Brain microvascular endothelial cell (primary cell): ENCODE measurements at regions not wholly inside any gene's neighbourhood (a gene's known extent, or its start where the extent isn't known, plus 50 kb on each side); places are given as distances from the start of the nearest gene placed in this dataset.

Source experiments
- DNase-seq: peaks from one replicate; pipeline ENCODE4 v3.0.0-alpha.2; 2020
- H3K27ac ChIP-seq: fragments of 250-450 bp; sonication (Bioruptor Pico); 2 replicates; pipeline ENCODE4 v1.5.1; 2020; ENCODE audit warnings: mild to moderate bottlenecking, moderate library complexity
- H3K27me3 ChIP-seq: fragments of 250-450 bp; sonication (Bioruptor Pico); replicated peaks from 2 replicates; pipeline ENCODE4 v1.5.1; 2020; ENCODE audit warnings: mild to moderate bottlenecking
- H3K36me3 ChIP-seq: fragments of 250-450 bp; sonication (Bioruptor Pico); replicated peaks from 2 replicates; pipeline ENCODE4 v1.5.1; 2020; ENCODE audit warnings: mild to moderate bottlenecking
- H3K4me3 ChIP-seq: 2 replicates; pipeline ENCODE4 v1.5.1; 2011; ENCODE audit warnings: low read depth, mild to moderate bottlenecking, control low read depth, low read length, moderate library complexity
- in situ Hi-C: cut with HindIII; loops from 2 replicates; pipeline ENCODE4 v1.10.0; 2017; ENCODE audit warnings: low sequenced_read_pairs, low pct_ligation_motif_present
- TF ChIP-seq, protein P1 (sequence below): IDR thresholded peaks from 2 replicates; pipeline ENCODE4 v1.5.1; 2011; ENCODE audit warnings: low read depth, mild to moderate bottlenecking, moderate library complexity, low read length, control low read depth, inconsistent platforms; ENCODE audit errors: missing control alignments

DNA sequence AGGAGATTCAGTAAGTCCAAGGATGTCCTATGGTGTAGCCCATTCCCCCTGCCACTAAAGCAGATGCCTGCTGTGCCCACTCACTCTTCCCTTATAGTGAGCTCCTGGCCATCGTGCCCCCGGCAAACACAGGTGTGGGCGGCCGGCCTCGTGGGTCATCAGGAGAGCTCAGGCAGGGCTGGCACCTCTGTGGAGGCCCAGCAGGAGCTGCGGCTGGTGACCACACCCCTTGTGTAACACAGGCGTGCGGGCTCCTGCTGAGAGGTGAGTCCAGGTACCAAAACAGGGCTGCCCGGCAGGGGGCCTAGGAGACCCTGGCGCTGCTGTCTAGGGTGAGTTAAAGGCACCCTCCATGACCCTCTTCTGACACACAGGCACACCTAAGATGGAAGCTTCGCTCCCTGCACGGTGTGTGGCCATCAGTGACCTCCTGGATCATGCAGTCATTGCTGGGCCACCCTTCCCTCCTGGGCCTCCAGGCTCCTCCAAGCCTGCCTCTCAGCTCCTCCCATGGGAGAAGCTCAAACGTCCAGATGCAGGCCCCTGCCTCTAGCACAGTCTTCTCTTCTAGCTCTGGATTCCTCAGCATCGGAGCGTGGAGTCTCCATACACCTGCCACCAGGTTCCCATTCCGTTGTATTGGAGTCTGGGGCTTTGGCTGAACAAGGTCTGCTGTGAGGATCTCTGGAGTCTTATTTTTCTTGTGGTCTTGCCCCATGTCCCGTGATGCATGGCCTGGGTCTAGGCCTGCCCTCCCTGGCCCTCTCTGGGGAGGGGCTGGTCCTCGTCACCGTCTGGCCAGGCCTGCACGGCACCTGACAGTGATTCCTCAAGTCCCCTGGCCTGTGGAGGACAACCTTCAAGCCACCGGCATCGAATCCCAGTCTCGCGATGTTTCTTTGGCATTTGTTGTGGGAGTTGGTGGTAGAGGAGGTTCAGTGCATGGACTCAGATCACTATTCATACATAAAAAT, 246.9 kb downstream of the ACKR3 start:
- Histone ChIP-seq H3K27ac (no peak overlapping the region), H3K27me3 (no peaks in the 10 kb centered on the region), H3K36me3 (no peaks in the 10 kb centered on the region), H3K4me3 (no peak overlapping the region)
- DNase-seq, result no peak
- in situ Hi-C loops, result no loop called here
- TF ChIP-seq, protein P1, sequence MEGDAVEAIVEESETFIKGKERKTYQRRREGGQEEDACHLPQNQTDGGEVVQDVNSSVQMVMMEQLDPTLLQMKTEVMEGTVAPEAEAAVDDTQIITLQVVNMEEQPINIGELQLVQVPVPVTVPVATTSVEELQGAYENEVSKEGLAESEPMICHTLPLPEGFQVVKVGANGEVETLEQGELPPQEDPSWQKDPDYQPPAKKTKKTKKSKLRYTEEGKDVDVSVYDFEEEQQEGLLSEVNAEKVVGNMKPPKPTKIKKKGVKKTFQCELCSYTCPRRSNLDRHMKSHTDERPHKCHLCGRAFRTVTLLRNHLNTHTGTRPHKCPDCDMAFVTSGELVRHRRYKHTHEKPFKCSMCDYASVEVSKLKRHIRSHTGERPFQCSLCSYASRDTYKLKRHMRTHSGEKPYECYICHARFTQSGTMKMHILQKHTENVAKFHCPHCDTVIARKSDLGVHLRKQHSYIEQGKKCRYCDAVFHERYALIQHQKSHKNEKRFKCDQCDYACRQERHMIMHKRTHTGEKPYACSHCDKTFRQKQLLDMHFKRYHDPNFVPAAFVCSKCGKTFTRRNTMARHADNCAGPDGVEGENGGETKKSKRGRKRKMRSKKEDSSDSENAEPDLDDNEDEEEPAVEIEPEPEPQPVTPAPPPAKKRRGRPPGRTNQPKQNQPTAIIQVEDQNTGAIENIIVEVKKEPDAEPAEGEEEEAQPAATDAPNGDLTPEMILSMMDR, result no peak

DNA sequence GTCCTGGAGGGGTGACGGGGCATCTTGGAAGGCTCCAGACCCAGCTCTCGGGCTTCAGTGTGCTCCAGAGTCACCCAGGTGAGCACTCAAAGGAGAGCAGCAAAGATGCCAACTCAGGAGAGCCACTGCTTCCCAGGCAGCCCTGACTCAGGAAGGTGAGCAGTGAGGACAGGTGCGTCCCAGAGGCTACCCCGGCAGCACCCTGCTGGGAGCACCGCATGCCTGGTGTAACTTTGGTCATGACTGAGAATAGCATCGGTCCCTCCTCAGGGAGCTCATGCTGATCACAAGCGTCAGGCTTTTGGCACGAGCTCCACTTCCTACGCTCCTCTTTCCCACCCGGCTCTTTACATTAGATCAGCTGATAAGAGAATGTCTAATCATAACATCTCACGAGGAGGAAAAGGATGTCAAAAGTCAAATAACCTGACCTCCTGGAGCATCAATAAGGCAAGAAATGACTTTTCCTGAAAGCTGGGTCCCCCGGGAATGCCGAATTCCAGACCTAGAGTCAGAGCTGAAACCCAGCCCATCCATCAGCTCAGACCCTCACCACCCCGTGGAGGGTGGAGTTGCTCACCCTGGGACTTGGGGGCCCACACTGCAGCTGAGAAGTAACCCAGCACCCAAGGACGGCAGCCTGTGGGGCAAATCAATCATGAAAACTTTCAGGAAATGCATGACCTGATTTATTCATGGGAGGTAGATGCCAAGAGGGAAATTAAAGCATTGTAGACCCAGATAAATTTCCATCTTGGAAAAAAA, 248.8 kb downstream of the ACKR3 start:
- H3K36me3 ChIP-seq, result no peaks in the 10 kb centered on the region
- no peak overlapping the region for H3K4me3 ChIP-seq
- TF ChIP-seq, protein P1, result no peak
- H3K27me3 ChIP-seq, result no peaks in the 10 kb centered on the region
- peak; percentile 47 for DNase-seq
- H3K27ac ChIP-seq, result no peak overlapping the region
- in situ Hi-C loops, result no loop called here

DNA sequence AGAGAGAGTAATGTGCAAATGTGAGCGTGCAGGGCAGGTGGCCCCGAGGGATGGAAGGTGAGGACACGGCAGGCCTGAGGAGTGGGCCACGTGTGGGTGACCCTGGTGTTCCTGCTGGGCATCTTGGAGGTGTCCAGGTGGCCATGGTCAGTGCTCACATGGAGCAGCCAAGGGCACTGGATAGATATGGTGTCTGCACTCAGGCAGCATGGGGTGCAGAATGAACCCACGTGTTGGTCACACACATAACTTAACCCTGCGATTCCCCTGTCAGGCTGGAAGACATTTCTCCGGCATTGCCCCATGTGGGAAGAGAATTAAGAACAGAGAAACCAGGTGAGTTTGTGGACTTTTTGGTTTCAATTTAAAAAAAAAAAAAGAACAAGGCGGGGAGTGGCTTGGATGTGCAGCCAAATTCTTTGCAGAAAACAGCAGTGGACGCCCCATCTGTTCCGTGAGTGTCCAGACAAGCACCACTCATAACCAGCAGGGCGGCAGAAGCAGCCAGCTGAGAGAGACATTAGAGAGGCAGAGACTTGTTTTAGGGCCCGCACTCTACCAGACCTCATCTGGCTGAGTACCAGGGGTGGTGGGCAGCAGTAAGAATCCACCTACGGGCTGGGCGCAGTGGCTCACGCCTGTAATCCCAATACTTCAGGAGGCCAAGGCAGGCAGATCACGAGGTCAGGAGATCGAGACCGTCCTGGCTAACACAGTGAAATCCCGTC, 249.8 kb downstream of the ACKR3 start:
- no peaks in the 10 kb centered on the region for H3K36me3 ChIP-seq
- TF ChIP-seq, protein P1, result peak; percentile 16
- in situ Hi-C loops, result no loop called here
- no peak overlapping the region for H3K27ac ChIP-seq
- no peak overlapping the region for H3K4me3 ChIP-seq
- no peak for DNase-seq
- H3K27me3 ChIP-seq, result no peaks in the 10 kb centered on the region

- in situ Hi-C loops, result no loop called here
- Histone ChIP-seq H3K27ac (no peak overlapping the region), H3K36me3 (no peaks in the 10 kb centered on the region), H3K27me3 (no peaks in the 10 kb centered on the region), H3K4me3 (no peak overlapping the region)
- DNase-seq, result no peak
- TF ChIP-seq, protein P1, result no peak
Observed at GRCh38 chr2:236820763-236821344, 251.2 kb downstream of the ACKR3 start.

DNA sequence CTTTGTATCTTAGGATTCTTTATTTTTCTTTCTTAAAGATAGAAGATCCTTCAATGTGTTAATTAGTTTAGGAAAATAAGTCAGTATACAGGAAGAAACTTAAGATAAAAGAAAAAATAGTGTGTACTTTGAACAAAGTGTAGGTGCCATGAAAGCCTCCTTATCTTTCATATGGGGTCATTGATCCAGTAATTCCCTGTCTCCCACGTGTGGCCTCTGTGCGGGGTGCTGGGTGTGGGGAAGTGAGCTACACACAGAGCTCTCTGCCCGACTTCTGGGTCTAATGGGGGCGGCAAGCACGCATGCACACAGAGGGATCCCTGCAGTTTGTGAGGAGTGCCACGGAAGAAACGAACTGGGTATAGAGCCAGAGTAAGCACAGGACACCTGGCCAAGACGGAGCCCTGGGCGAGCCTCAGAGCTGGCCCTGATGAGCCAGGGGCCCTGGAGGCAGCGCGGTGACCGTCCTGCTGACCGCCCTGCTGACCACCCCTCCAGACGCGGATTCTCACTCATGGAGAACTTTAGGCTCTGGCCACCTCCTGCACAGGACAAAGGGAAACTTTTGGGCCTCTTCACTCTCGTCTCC, 253.5 kb downstream of the ACKR3 start:
- TF ChIP-seq, protein P1, result no peak
- Histone ChIP-seq H3K4me3 (no peak overlapping the region), H3K27ac (no peak overlapping the region), H3K36me3 (no peaks in the 10 kb centered on the region), H3K27me3 (no peaks in the 10 kb centered on the region)
- in situ Hi-C loops, result no loop called here
- DNase-seq, result no peak
